GM12878 (cell line): ENCODE measurements at regions not wholly inside any gene's neighbourhood (a gene's known extent, or its start where the extent isn't known, plus 50 kb on each side); places are given as distances from the start of the nearest gene placed in this dataset.

Source experiments
- CHD2 ChIP-seq: IDR thresholded peaks from 2 replicates; pipeline ENCODE4 v1.6.1; 2011; ENCODE audit warnings: low read depth, low read length, improper control_type of control experiment, borderline replicate concordance
- CTCF ChIP-seq, 3 experiments: IDR thresholded peaks in 2 of 3; conservative IDR thresholded peaks in 1 of 3; 2 replicates each; pipeline ENCODE4 v1.5.1; 2011; ENCODE audit warnings: low read depth in 3 of 3, low read length in 3 of 3, mild to moderate bottlenecking in 3 of 3, control low read depth in 2 of 3, moderate library complexity in 2 of 3, inconsistent platforms in 1 of 3, mixed read lengths in 1 of 3; ENCODE audit not compliant: control insufficient read depth in 2 of 3, insufficient read depth in 1 of 3; ENCODE audit errors: extremely low read depth in 1 of 3
- ELK1 ChIP-seq: IDR thresholded peaks from 2 replicates; pipeline ENCODE4 v1.6.1; 2012; ENCODE audit warnings: low read depth, low read length, improper control_type of control experiment
- EP300 ChIP-seq, 2 experiments: fragments of 150-350 bp in 1 of 2; IDR thresholded peaks; 2 replicates each; pipeline ENCODE4 v1.6.1; 2011 to 2012; ENCODE audit warnings: low read depth in 2 of 2, low read length in 2 of 2, borderline replicate concordance in 1 of 2, improper control_type of control experiment in 1 of 2, inconsistent platforms in 1 of 2; ENCODE audit not compliant: control insufficient read depth in 1 of 2
- FOS ChIP-seq: IDR thresholded peaks from 3 replicates; pipeline ENCODE4 v1.6.1; 2011; ENCODE audit warnings: borderline replicate concordance; ENCODE audit not compliant: insufficient read length; ENCODE audit errors: extremely low read depth
- HCFC1 ChIP-seq: fragments of 150-350 bp; IDR thresholded peaks from 2 replicates; pipeline ENCODE4 v1.6.1; 2014; ENCODE audit warnings: low read length
- REST ChIP-seq: IDR thresholded peaks from 2 replicates; pipeline ENCODE4 v1.6.1; 2012; ENCODE audit warnings: mild to moderate bottlenecking, low read depth, low read length
- TCF7 ChIP-seq: IDR thresholded peaks from 2 replicates; pipeline ENCODE4 v1.6.1; 2014; ENCODE audit warnings: antibody characterized with exemption, borderline replicate concordance
- ZNF207 ChIP-seq: fragments of 450-650 bp; IDR thresholded peaks from 2 replicates; pipeline ENCODE4 v1.6.1; 2014; ENCODE audit warnings: antibody characterized with exemption, mild to moderate bottlenecking, borderline replicate concordance

GRCh38 chr2:64707276-64707675 is 53.6 kb upstream of the SERTAD2 start:
- TF ChIP-seq CTCF (IDR thresholded peaks at IDR 0.05 in 2 of 3, conservative IDR thresholded peaks at IDR 0.05 in 1 of 3; ENCODE audit: control insufficient read depth in 2 of 3, extremely low read depth in 1 of 3, insufficient read depth in 1 of 3, low read depth in 3 of 3, low read length in 3 of 3) (no peak), CHD2 (no peak), EP300 (IDR thresholded peaks at IDR 0.05; ENCODE audit: borderline replicate concordance in 1 of 2, control insufficient read depth in 1 of 2, low read depth in 2 of 2, low read length in 2 of 2) (no peak), TCF7 (no peak), ZNF207 (no peak), ELK1 (no peak), FOS (no peak), HCFC1 (no peak), REST (no peak)
